Fibroblast of peridontal ligament (primary cell): ENCODE measurements at regions not wholly inside any gene's neighbourhood (a gene's known extent, or its start where the extent isn't known, plus 50 kb on each side); places are given as distances from the start of the nearest gene placed in this dataset.

ENCODE experiments used
- DNase-seq: peaks from one replicate; pipeline ENCODE4 v3.0.0-alpha.2; 2010; ENCODE audit errors: extremely low read depth

- peak; percentile 18 for DNase-seq
These were observed 53.3 kb upstream of the SLIT3 start for GRCh38 chr5:169354263-169354662.

- DNase-seq = no peak
These were observed 52.0 kb upstream of the SLIT3 start for GRCh38 chr5:169352901-169353300.

- DNase-seq = no peak
These were observed 50.8 kb upstream of the SLIT3 start for GRCh38 chr5:169351721-169352120.

GRCh38 chr5:169350759-169351240 lies 49.9 kb upstream of the SLIT3 start:
- DNase-seq = peak; percentile 99
